ENCODE measurements at regions not wholly inside any gene's neighbourhood (a gene's known extent, or its start where the extent isn't known, plus 50 kb on each side); places are given as distances from the start of the nearest gene placed in this dataset.

- H3K4me3 Mint-ChIP-seq, result no peak overlapping the region
- H3K27me3 Mint-ChIP-seq (ENCODE audit: low read depth), result no peaks in the 10 kb centered on the region
- H3K9me3 Mint-ChIP-seq, result no peaks in the 10 kb centered on the region
- peaks cover 6% of the 10 kb centered on the region for H3K4me1 Mint-ChIP-seq
- H3K27ac Mint-ChIP-seq (ENCODE audit: unreplicated experiment), result no peak overlapping the region
- no peak for TF ChIP-seq CTCF (conservative IDR thresholded peaks at IDR 0.05)
- no peaks in the 10 kb centered on the region for H3K36me3 Mint-ChIP-seq (ENCODE audit: low read depth)
- DNase-seq (ENCODE audit: low read depth, low spot score), result no peak
These were observed 1007.7 kb upstream of the KLHL29 start for GRCh38 chr2:22377268-22377667.

GRCh38 chr2:22382479-22383169, 1002.4 kb upstream of the KLHL29 start:
- H3K4me3 Mint-ChIP-seq, result no peak overlapping the region

GRCh38 chr2:22397847-22398246, 987.1 kb upstream of the KLHL29 start:
- Mint-ChIP-seq H3K27me3 (ENCODE audit: low read depth) (no peaks in the 10 kb centered on the region), H3K9me3 (no peaks in the 10 kb centered on the region), H3K36me3 (ENCODE audit: low read depth) (no peaks in the 10 kb centered on the region), H3K4me1 (no peaks in the 10 kb centered on the region), H3K4me3 (no peak overlapping the region), H3K27ac (ENCODE audit: unreplicated experiment) (no peak overlapping the region)
- TF ChIP-seq CTCF (conservative IDR thresholded peaks at IDR 0.05), result no peak
- DNase-seq (ENCODE audit: low read depth, low spot score), result no peak

More at GRCh38 chr2:22382479-22383169, 1002.4 kb upstream of the KLHL29 start:
- TF ChIP-seq CTCF (conservative IDR thresholded peaks at IDR 0.05), result no peak
- H3K27me3 Mint-ChIP-seq (ENCODE audit: low read depth), result no peaks in the 10 kb centered on the region
- H3K9me3 Mint-ChIP-seq, result no peaks in the 10 kb centered on the region
- H3K27ac Mint-ChIP-seq (ENCODE audit: unreplicated experiment), result peak overlapping the region; percentile 9
- peaks cover 6% of the 10 kb centered on the region for H3K4me1 Mint-ChIP-seq
- no peak for DNase-seq (ENCODE audit: low read depth, low spot score)
- no peaks in the 10 kb centered on the region for H3K36me3 Mint-ChIP-seq (ENCODE audit: low read depth)

- Mint-ChIP-seq H3K9me3 (no peaks in the 10 kb centered on the region), H3K27me3 (ENCODE audit: low read depth) (no peaks in the 10 kb centered on the region), H3K4me3 (no peak overlapping the region), H3K27ac (ENCODE audit: unreplicated experiment) (no peak overlapping the region), H3K4me1 (no peaks in the 10 kb centered on the region), H3K36me3 (ENCODE audit: low read depth) (no peaks in the 10 kb centered on the region)
- no peak for DNase-seq (ENCODE audit: low read depth, low spot score)
- TF ChIP-seq CTCF (conservative IDR thresholded peaks at IDR 0.05), result no peak
These were observed 981.2 kb upstream of the KLHL29 start for GRCh38 chr2:22403748-22404147.

- no peak for TF ChIP-seq CTCF (conservative IDR thresholded peaks at IDR 0.05)
- no peaks in the 10 kb centered on the region for H3K36me3 Mint-ChIP-seq (ENCODE audit: low read depth)
- no peaks in the 10 kb centered on the region for H3K27me3 Mint-ChIP-seq (ENCODE audit: low read depth)
- H3K4me1 Mint-ChIP-seq, result no peaks in the 10 kb centered on the region
- no peak for DNase-seq (ENCODE audit: low read depth, low spot score)
- H3K9me3 Mint-ChIP-seq, result no peaks in the 10 kb centered on the region
- no peak overlapping the region for H3K4me3 Mint-ChIP-seq
- H3K27ac Mint-ChIP-seq (ENCODE audit: unreplicated experiment), result no peak overlapping the region
These were observed 978.4 kb upstream of the KLHL29 start for GRCh38 chr2:22406625-22407024.

Data from neural crest cell (in vitro differentiated cells).